Esophagus muscularis mucosa (tissue), 3 donors: ENCODE measurements at regions not wholly inside any gene's neighbourhood (a gene's known extent, or its start where the extent isn't known, plus 50 kb on each side); places are given as distances from the start of the nearest gene placed in this dataset.

ENCODE experiments used
- POLR2A ChIP-seq: fragments of 450-650 bp; IDR thresholded peaks from one replicate; pipeline ENCODE4 v1.6.1; 2017; ENCODE audit warnings: antibody characterized with exemption, moderate library complexity, mild to moderate bottlenecking, low read depth
- POLR2AphosphoS5 ChIP-seq, 2 donors: sonication (generic); formaldehyde crosslinking; IDR thresholded peaks; one replicate each; pipeline ENCODE4 v1.6.1; 2017; ENCODE audit warnings: antibody characterized with exemption in 2 of 2
- TF ChIP-seq, protein P1 (sequence below), 3 experiments: fragments of 200-600 bp in 2 of 3; fragments of 450-650 bp in 1 of 3; sonication (generic) in 2 of 3; IDR thresholded peaks; one replicate each; pipeline ENCODE4 v1.5.1; 2017 to 2019; ENCODE audit warnings: antibody characterized with exemption in 3 of 3, mild to moderate bottlenecking in 2 of 3, moderate library complexity in 1 of 3

DNA sequence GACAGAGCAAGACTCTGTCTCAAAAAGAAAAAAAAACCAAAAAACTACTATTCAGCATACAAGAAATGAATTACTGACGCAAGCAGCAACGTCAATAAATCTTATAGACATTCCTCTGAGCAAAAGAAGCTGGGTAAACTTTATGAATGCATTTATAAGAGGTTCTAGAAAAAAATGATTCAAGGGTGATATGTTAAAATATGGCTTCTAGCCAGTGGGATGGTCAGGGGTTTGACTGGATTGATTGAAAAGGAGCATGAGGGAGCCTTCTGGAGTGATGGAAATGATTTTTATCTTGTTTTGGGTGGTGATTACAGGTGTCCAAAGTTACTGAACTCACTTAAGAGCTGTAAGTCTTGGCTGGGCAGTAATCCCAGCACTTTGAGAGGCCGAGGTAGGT is 64.9 kb upstream of the SALL4 start:
- TF ChIP-seq, protein P1, sequence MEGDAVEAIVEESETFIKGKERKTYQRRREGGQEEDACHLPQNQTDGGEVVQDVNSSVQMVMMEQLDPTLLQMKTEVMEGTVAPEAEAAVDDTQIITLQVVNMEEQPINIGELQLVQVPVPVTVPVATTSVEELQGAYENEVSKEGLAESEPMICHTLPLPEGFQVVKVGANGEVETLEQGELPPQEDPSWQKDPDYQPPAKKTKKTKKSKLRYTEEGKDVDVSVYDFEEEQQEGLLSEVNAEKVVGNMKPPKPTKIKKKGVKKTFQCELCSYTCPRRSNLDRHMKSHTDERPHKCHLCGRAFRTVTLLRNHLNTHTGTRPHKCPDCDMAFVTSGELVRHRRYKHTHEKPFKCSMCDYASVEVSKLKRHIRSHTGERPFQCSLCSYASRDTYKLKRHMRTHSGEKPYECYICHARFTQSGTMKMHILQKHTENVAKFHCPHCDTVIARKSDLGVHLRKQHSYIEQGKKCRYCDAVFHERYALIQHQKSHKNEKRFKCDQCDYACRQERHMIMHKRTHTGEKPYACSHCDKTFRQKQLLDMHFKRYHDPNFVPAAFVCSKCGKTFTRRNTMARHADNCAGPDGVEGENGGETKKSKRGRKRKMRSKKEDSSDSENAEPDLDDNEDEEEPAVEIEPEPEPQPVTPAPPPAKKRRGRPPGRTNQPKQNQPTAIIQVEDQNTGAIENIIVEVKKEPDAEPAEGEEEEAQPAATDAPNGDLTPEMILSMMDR (IDR thresholded peaks at IDR 0.05) = no peak
- TF ChIP-seq POLR2A (no peak), POLR2AphosphoS5 (IDR thresholded peaks at IDR 0.05) (no peak)
